NB4 (cell line): ENCODE measurements at regions not wholly inside any gene's neighbourhood (a gene's known extent, or its start where the extent isn't known, plus 50 kb on each side); places are given as distances from the start of the nearest gene placed in this dataset.
"Not testable (repeated sequence)": the region's sequence is repeated elsewhere in the genome, so short reads cannot be mapped to it uniquely, and the experiment has no call there.

Experiments used
- DNase-seq: peaks from one replicate; pipeline ENCODE4 v3.0.0; 2010; ENCODE audit warnings: low read depth
- H3K4me3 ChIP-seq: one replicate; pipeline ENCODE4 v1.5.1; 2011; ENCODE audit warnings: mild to moderate bottlenecking, low read depth, low read length, moderate library complexity
- CTCF ChIP-seq: IDR thresholded peaks from one replicate; pipeline ENCODE4 v1.5.1; 2012; ENCODE audit warnings: low read depth, low read length
- MYC ChIP-seq: IDR thresholded peaks from 2 replicates; pipeline ENCODE4 v1.6.1; 2011; ENCODE audit warnings: low read depth, low read length
- POLR2A ChIP-seq: IDR thresholded peaks from 2 replicates; pipeline ENCODE4 v1.6.1; 2011; ENCODE audit warnings: mild to moderate bottlenecking; ENCODE audit not compliant: insufficient read length; ENCODE audit errors: extremely low read depth
- TF ChIP-seq, protein P1 (sequence below): IDR thresholded peaks from 2 replicates; pipeline ENCODE4 v1.6.1; 2011; ENCODE audit warnings: low read depth, low read length

DNA sequence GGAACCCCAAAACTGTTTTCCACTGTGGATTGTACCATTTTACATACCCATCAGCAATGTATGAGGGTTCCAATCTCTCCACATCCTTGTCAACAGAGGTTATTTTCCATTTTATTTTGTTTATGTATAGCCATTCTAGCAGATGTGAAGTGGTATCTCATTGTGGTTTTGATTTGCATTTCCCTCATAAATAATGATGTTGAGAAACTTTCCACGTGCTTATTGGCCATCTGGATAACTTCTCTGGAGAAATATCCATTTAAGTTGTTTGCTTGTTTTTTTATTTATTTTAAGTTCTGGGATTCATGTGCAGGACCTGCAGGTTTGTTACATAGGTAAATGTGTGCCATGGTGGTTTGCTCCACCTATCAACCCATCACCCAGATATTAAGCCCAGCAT, 280.2 kb upstream of the USP25 start:
- no peak for TF ChIP-seq CTCF
- no peak for TF ChIP-seq MYC
- no peak for TF ChIP-seq POLR2A
- TF ChIP-seq, protein P1, sequence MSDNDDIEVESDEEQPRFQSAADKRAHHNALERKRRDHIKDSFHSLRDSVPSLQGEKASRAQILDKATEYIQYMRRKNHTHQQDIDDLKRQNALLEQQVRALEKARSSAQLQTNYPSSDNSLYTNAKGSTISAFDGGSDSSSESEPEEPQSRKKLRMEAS: no peak
- no peak overlapping the region for H3K4me3 ChIP-seq
- DNase-seq: no peak

DNA sequence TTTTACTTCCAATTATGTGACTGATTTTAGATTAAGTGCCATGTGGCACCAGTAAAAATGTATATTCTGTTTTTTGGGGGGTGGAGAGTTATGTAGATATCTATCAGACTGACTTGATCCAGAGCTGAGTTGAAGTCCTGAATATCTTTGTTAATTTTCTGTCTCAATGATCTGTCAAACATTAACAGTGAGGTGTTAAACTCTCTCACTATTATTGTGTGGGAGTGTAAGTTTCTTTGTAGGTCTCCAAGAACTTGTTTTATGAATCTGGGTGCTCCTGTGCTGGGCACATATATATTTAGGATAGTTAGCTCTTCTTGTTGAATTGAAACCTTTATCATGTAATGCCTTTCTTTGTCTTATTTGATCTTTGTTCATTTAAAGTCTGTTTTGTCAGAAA, 276.5 kb upstream of the USP25 start:
- TF ChIP-seq, protein P1: no peak
- TF ChIP-seq MYC (no peak), POLR2A (no peak), CTCF (no peak)
- DNase-seq: no peak
- no peak overlapping the region for H3K4me3 ChIP-seq

- DNase-seq: not testable (repeated sequence)
These were observed 276.0 kb upstream of the USP25 start for GRCh38 chr21:15453785-15454184.

GRCh38 chr21:15454931-15455330, 274.9 kb upstream of the USP25 start:
- not testable (repeated sequence) for DNase-seq, H3K4me3 ChIP-seq

More at GRCh38 chr21:15453785-15454184, 276.0 kb upstream of the USP25 start:
- H3K4me3 ChIP-seq: not testable (repeated sequence)

- no peak for TF ChIP-seq MYC
- no peak for TF ChIP-seq CTCF
- TF ChIP-seq, protein P1: no peak
- no peak for TF ChIP-seq POLR2A
- no peak for DNase-seq
- H3K4me3 ChIP-seq: no peak overlapping the region
These were observed 273.8 kb upstream of the USP25 start for GRCh38 chr21:15455819-15456462.

DNA sequence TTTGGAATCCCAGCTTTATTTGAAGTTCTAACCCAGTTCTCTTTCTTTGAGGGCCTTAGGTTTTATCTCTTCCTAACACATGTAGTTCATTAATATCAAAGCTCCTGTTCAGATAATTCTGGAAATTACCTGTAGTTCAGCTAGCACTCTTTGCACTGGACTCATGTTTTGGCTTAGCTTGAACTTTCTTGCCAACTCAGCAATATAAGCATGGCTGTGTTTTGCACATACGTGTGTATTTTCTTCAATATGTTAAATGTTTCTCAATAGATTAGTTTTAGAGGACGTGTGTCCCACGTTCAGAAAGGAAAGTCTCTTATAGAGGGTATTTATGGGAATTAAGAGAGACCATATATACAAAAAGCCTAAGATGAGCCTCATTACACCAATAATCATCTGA, 271.8 kb upstream of the USP25 start:
- no peak for DNase-seq
- TF ChIP-seq, protein P1: no peak
- TF ChIP-seq CTCF (no peak), POLR2A (no peak), MYC (no peak)
- H3K4me3 ChIP-seq: no peak overlapping the region

GRCh38 chr21:15462092-15462491, 267.7 kb upstream of the USP25 start:
- no peak for DNase-seq
- no peak for TF ChIP-seq POLR2A
- TF ChIP-seq, protein P1: no peak
- no peak for TF ChIP-seq CTCF
- no peak for TF ChIP-seq MYC
- no peak overlapping the region for H3K4me3 ChIP-seq
